Gastrocnemius medialis (tissue), 4 donors: ENCODE measurements at regions not wholly inside any gene's neighbourhood (a gene's known extent, or its start where the extent isn't known, plus 50 kb on each side); places are given as distances from the start of the nearest gene placed in this dataset.

Experiments
- POLR2A ChIP-seq, 2 donors: fragments of 450-650 bp; IDR thresholded peaks; one replicate each; pipeline ENCODE4 v1.6.1; 2017; ENCODE audit warnings: antibody characterized with exemption in 2 of 2, mild to moderate bottlenecking in 2 of 2, moderate library complexity in 2 of 2
- TF ChIP-seq, protein P1 (sequence below), 5 experiments: fragments of 450-650 bp in 3 of 5; fragments of 200-600 bp in 2 of 5; sonication (generic) in 2 of 5; IDR thresholded peaks in 4 of 5; conservative IDR thresholded peaks in 1 of 5; 1 replicate in 4 of 5; 2 replicates in 1 of 5; pipeline ENCODE4 v1.5.1; 2016 to 2019; ENCODE audit warnings: antibody characterized with exemption in 5 of 5, mild to moderate bottlenecking in 3 of 5, moderate library complexity in 3 of 5

DNA sequence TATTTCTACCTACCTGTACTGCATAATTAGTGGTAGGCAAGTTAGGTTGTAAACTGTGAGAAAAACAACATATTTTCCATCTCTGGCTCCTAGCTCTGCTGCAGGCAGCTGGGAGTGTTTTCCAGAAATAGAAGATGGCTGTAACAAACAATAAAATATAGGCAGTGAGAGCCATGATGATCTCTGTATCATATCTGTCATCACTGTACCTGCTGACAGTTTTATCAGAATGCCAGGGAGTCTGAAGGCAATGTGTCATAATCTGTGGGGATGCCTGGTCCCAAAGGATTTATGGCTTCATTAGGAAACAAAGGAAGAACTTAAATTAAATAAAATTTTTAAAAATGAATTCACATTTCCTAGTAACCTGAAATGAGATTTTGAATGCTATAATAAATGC lies 160.9 kb upstream of the SMIM30 start:
- no peak for TF ChIP-seq POLR2A (IDR thresholded peaks at IDR 0.05)
- TF ChIP-seq, protein P1, sequence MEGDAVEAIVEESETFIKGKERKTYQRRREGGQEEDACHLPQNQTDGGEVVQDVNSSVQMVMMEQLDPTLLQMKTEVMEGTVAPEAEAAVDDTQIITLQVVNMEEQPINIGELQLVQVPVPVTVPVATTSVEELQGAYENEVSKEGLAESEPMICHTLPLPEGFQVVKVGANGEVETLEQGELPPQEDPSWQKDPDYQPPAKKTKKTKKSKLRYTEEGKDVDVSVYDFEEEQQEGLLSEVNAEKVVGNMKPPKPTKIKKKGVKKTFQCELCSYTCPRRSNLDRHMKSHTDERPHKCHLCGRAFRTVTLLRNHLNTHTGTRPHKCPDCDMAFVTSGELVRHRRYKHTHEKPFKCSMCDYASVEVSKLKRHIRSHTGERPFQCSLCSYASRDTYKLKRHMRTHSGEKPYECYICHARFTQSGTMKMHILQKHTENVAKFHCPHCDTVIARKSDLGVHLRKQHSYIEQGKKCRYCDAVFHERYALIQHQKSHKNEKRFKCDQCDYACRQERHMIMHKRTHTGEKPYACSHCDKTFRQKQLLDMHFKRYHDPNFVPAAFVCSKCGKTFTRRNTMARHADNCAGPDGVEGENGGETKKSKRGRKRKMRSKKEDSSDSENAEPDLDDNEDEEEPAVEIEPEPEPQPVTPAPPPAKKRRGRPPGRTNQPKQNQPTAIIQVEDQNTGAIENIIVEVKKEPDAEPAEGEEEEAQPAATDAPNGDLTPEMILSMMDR (IDR thresholded peaks at IDR 0.05 in 4 of 5, conservative IDR thresholded peaks at IDR 0.05 in 1 of 5) = no peak
